ENCODE measurements at regions not wholly inside any gene's neighbourhood (a gene's known extent, or its start where the extent isn't known, plus 50 kb on each side); places are given as distances from the start of the nearest gene placed in this dataset.

DNA sequence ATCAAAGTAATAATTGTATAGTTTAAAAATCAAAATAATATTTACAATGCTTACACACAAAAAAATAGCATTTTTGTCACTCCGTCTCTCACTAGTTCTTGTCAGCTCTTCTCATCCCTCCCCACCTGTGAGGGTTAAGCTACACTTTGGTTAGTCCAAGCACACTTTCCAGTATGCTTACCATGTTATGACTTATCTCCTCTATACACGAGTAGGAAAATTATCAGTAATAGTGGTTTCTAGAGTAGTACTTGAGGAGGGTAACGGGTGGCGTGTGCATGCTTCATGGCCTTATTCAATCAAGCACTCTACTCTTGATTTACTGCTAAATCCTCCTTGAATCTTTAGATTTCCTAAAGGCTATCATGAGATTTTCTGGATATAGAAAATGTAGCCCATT, 443.7 kb downstream of the UTRN start:
- no peak for DNase-seq
- Histone ChIP-seq H3K9me3 (no peaks in the 10 kb centered on the region), H3K36me3 (ENCODE audit: low read depth, missing control alignments) (no peaks in the 10 kb centered on the region), H3K4me1 (no peaks in the 10 kb centered on the region), H3K4me3 (no peak overlapping the region), H3K27me3 (no peaks in the 10 kb centered on the region), H3K27ac (no peak overlapping the region)
- 86 to 88% methylated on average over 4 of the region's 4 CpGs for WGBS, 2 donors
- TF ChIP-seq, protein P1, sequence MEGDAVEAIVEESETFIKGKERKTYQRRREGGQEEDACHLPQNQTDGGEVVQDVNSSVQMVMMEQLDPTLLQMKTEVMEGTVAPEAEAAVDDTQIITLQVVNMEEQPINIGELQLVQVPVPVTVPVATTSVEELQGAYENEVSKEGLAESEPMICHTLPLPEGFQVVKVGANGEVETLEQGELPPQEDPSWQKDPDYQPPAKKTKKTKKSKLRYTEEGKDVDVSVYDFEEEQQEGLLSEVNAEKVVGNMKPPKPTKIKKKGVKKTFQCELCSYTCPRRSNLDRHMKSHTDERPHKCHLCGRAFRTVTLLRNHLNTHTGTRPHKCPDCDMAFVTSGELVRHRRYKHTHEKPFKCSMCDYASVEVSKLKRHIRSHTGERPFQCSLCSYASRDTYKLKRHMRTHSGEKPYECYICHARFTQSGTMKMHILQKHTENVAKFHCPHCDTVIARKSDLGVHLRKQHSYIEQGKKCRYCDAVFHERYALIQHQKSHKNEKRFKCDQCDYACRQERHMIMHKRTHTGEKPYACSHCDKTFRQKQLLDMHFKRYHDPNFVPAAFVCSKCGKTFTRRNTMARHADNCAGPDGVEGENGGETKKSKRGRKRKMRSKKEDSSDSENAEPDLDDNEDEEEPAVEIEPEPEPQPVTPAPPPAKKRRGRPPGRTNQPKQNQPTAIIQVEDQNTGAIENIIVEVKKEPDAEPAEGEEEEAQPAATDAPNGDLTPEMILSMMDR (IDR thresholded peaks at IDR 0.05), result no peak
- TF ChIP-seq POLR2A (IDR thresholded peaks at IDR 0.05), result no peak
- intact Hi-C loops (cut with DNase I; ENCODE audit: low total_unique reads), result no loop called here

DNA sequence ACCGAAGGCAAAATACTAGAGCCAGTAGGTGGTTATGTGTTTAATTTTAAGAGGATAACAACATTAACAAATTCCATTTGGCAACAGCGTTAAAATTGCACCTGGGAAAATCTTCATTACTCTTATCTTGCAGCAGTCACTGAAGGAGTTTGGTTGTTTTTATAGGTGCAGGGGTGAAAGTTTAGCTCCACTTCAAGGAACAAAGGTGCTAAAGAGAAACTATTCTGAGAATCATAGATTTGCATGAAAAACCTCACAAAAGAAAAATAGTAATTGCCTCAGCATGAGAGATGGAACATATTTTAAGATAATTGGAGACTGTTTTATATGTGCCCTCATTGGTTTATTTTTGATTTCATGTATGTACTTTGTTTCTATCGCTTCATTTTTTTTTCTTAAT, 444.4 kb downstream of the UTRN start:
- whole genome bisulfite sequencing, 2 donors, result 83 to 86% methylated on average over 3 of the region's 3 CpGs
- Histone ChIP-seq H3K27ac (no peak overlapping the region), H3K27me3 (no peaks in the 10 kb centered on the region), H3K9me3 (no peaks in the 10 kb centered on the region), H3K4me3 (no peak overlapping the region), H3K4me1 (no peaks in the 10 kb centered on the region), H3K36me3 (ENCODE audit: low read depth, missing control alignments) (no peaks in the 10 kb centered on the region)
- intact Hi-C loops (cut with DNase I; ENCODE audit: low total_unique reads), result no loop called here
- no peak for DNase-seq
- TF ChIP-seq, protein P1 (IDR thresholded peaks at IDR 0.05), result no peak
- TF ChIP-seq POLR2A (IDR thresholded peaks at IDR 0.05), result no peak

DNA sequence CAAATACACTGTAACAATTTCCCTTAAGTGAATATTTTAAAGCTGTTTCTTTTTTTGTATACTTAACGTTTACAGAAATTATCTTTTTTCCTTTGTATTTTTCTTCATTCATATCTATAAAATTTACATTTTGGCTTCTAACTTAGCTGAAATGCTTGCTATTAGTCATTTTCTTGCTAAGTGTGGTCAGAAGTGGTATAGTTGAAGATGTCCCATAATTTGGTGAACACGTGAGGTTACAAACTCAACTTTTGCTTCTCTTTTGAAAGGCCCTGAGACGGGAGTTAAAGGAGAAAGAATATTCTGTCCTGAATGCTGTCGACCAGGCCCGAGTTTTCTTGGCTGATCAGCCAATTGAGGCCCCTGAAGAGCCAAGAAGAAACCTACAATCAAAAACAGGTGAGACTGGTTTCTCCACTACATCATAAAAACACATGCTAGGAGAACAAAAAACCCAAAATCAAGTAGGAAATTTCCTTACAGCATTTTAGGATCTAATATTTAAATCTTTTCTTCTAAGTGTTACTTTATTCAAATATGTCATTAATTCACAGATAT, 445.0 kb downstream of the UTRN start:
- Histone ChIP-seq H3K4me3 (no peak overlapping the region), H3K27me3 (no peaks in the 10 kb centered on the region), H3K27ac (no peak overlapping the region), H3K36me3 (ENCODE audit: low read depth, missing control alignments) (no peaks in the 10 kb centered on the region), H3K4me1 (no peaks in the 10 kb centered on the region), H3K9me3 (no peaks in the 10 kb centered on the region)
- intact Hi-C loops (cut with DNase I; ENCODE audit: low total_unique reads), result no loop called here
- TF ChIP-seq, protein P1 (IDR thresholded peaks at IDR 0.05), result no peak
- TF ChIP-seq POLR2A (IDR thresholded peaks at IDR 0.05), result no peak
- 77 to 81% methylated on average over 5 of the region's 5 CpGs for WGBS, 2 donors
- no peak for DNase-seq

DNA sequence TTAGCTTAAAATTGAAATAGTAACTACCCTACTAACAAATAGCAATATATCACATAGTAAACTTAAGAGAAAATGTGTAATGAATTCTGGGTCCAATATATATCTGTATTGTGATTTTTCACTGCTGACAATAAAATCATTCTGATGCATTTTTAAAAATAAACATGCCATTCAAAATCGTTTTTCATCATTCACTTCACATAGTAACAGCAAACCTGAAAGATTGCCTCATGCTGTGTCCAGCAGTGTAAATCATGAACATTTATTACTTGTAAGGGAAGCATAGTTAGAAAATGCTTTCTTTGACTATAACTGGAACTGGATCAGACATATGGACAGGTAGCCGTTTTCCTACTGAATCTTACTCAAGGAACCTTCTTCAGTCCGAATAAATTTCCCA, 446.1 kb downstream of the UTRN start:
- no peak for DNase-seq
- Histone ChIP-seq H3K4me1 (no peaks in the 10 kb centered on the region), H3K36me3 (ENCODE audit: low read depth, missing control alignments) (no peaks in the 10 kb centered on the region), H3K4me3 (no peak overlapping the region), H3K27me3 (no peaks in the 10 kb centered on the region), H3K27ac (no peak overlapping the region), H3K9me3 (no peaks in the 10 kb centered on the region)
- 83% methylated on average over 3 of the region's 3 CpGs for WGBS, 2 donors
- intact Hi-C loops (cut with DNase I; ENCODE audit: low total_unique reads), result no loop called here
- TF ChIP-seq POLR2A (IDR thresholded peaks at IDR 0.05), result no peak
- TF ChIP-seq, protein P1 (IDR thresholded peaks at IDR 0.05), result no peak

DNA sequence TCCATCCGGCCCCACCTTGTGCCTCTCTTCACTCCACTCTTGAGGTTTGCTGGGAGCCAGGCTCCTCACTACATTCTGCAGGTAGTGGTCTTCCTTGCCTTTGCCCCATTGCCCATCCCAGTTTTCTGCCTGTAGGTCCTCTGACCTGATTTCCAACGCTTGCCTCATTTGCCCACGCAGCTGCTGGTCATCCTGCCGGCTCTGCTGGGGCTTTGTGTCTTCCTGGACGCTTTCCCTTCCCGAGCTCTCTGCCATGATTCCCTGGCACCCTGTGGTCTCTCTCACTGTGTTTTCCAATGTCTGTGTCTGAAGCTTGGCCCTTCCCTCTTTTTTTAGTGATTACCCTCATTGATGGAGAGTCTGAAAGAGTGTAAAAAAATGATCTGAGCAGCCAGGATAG, 451.6 kb downstream of the UTRN start:
- Histone ChIP-seq H3K27me3 (no peaks in the 10 kb centered on the region), H3K36me3 (ENCODE audit: low read depth, missing control alignments) (no peaks in the 10 kb centered on the region), H3K9me3 (no peaks in the 10 kb centered on the region), H3K4me3 (no peak overlapping the region), H3K27ac (no peak overlapping the region), H3K4me1 (no peaks in the 10 kb centered on the region)
- intact Hi-C loops (cut with DNase I; ENCODE audit: low total_unique reads), result no loop called here
- TF ChIP-seq, protein P1 (IDR thresholded peaks at IDR 0.05), result no peak
- no peak for TF ChIP-seq POLR2A (IDR thresholded peaks at IDR 0.05)
- no peak for DNase-seq
- 92 to 93% methylated on average over 6 of the region's 6 CpGs for WGBS, 2 donors
